Colonic mucosa (tissue), 4 donors: ENCODE measurements at regions not wholly inside any gene's neighbourhood (a gene's known extent, or its start where the extent isn't known, plus 50 kb on each side); places are given as distances from the start of the nearest gene placed in this dataset.

Experiments
- DNase-seq: peaks from one replicate; pipeline ENCODE4 v3.0.0-alpha.2; 2020
- H3K27ac ChIP-seq: fragments of 200-600 bp; one replicate; pipeline ENCODE4 v1.8.0; 2021
- H3K27me3 ChIP-seq: fragments of 200-600 bp; one replicate; pipeline ENCODE4 v1.8.0; 2021
- H3K36me3 ChIP-seq: fragments of 200-600 bp; one replicate; pipeline ENCODE4 v1.8.0; 2021
- H3K4me1 ChIP-seq: fragments of 200-600 bp; one replicate; pipeline ENCODE4 v1.8.0; 2021; ENCODE audit warnings: mild to moderate bottlenecking
- H3K4me3 ChIP-seq: fragments of 200-600 bp; one replicate; pipeline ENCODE4 v1.8.0; 2021
- H3K9ac ChIP-seq, 2 donors: one replicate each; pipeline ENCODE4 v1.7.0; 2013; ENCODE audit warnings: control low read depth in 2 of 2, low read depth in 2 of 2, low read length in 2 of 2
- H3K9me3 ChIP-seq: fragments of 200-600 bp; one replicate; pipeline ENCODE4 v1.8.0; 2021
- CTCF ChIP-seq: fragments of 200-600 bp; IDR thresholded peaks from one replicate; pipeline ENCODE4 v1.8.0; 2022; ENCODE audit warnings: antibody characterized with exemption, mild to moderate bottlenecking
- intact Hi-C: fragments of 100-400 bp; cut with DNase I; formaldehyde crosslinking; loops from one replicate; pipeline ENCODE4 v1.14.1; 2022
- donor health status: healthy.
- donor health status: DM: no; HTN: no; CAD: no.
- donor health status: DM: no; HTN: no; CAD: no.

GRCh38 chr5:8868283-8868682 lies 677.6 kb downstream of the SEMA5A start:
- intact Hi-C loops = loop anchor here (10.0 kb wide), 1 partner anchor 337 kb away; no protein-coding TSS in a partner anchor
- DNase-seq = no peak
- Histone ChIP-seq H3K4me1 (no peaks in the 10 kb centered on the region), H3K9me3 (no peaks in the 10 kb centered on the region), H3K36me3 (no peaks in the 10 kb centered on the region), H3K27ac (no peak overlapping the region), H3K27me3 (no peaks in the 10 kb centered on the region), H3K9ac (no peak overlapping the region), H3K4me3 (no peak overlapping the region)
- no peak for TF ChIP-seq CTCF

GRCh38 chr5:8869932-8870331 lies 675.9 kb downstream of the SEMA5A start:
- H3K4me3 ChIP-seq = no peak overlapping the region
- intact Hi-C loops = loop anchor here (10.0 kb wide), 1 partner anchor 335 kb away; no protein-coding TSS in a partner anchor
- no peak for DNase-seq
- H3K36me3 ChIP-seq = no peaks in the 10 kb centered on the region
- TF ChIP-seq CTCF = no peak
- H3K27ac ChIP-seq = no peak overlapping the region
- H3K27me3 ChIP-seq = no peaks in the 10 kb centered on the region
- no peaks in the 10 kb centered on the region for H3K9me3 ChIP-seq
- H3K4me1 ChIP-seq = no peaks in the 10 kb centered on the region
- no peak overlapping the region for H3K9ac ChIP-seq

GRCh38 chr5:8870349-8870958 lies 675.4 kb downstream of the SEMA5A start:
- Histone ChIP-seq H3K36me3 (no peaks in the 10 kb centered on the region), H3K4me1 (no peaks in the 10 kb centered on the region), H3K9me3 (no peaks in the 10 kb centered on the region), H3K27me3 (no peaks in the 10 kb centered on the region), H3K27ac (no peak overlapping the region), H3K9ac (no peak overlapping the region), H3K4me3 (no peak overlapping the region)
- intact Hi-C loops = no loop called here
- no peak for TF ChIP-seq CTCF
- DNase-seq = no peak

- DNase-seq = no peak
- no peak overlapping the region for H3K4me3 ChIP-seq
- no peak overlapping the region for H3K27ac ChIP-seq
- H3K36me3 ChIP-seq = no peaks in the 10 kb centered on the region
- H3K9ac ChIP-seq = no peak overlapping the region
- no peak for TF ChIP-seq CTCF
- intact Hi-C loops = no loop called here
- no peaks in the 10 kb centered on the region for H3K27me3 ChIP-seq
- no peaks in the 10 kb centered on the region for H3K4me1 ChIP-seq
- H3K9me3 ChIP-seq = no peaks in the 10 kb centered on the region
These were observed 674.9 kb downstream of the SEMA5A start for GRCh38 chr5:8870959-8871355.

- Histone ChIP-seq H3K9ac (no peak overlapping the region), H3K9me3 (no peaks in the 10 kb centered on the region), H3K4me3 (no peak overlapping the region), H3K4me1 (no peaks in the 10 kb centered on the region), H3K27ac (no peak overlapping the region), H3K36me3 (no peaks in the 10 kb centered on the region), H3K27me3 (no peaks in the 10 kb centered on the region)
- DNase-seq = no peak
- no peak for TF ChIP-seq CTCF
- intact Hi-C loops = no loop called here
These were observed 674.4 kb downstream of the SEMA5A start for GRCh38 chr5:8871446-8871845.
